Stimulated activated naive CD8-positive, alpha-beta T cell treated with anti-CD3 and anti-CD28 coated beads, Interleukin-15, Interleukin-2, amounts not matched to agents 100 U/mL and 50 U/mL, for 24 hours (primary cell): ENCODE measurements at regions not wholly inside any gene's neighbourhood (a gene's known extent, or its start where the extent isn't known, plus 50 kb on each side); places are given as distances from the start of the nearest gene placed in this dataset.
"Not testable (repeated sequence)": the region's sequence is repeated elsewhere in the genome, so short reads cannot be mapped to it uniquely, and the experiment has no call there.

Source experiments
- ATAC-seq: fragments of 150-1000 bp; cut with Tn5 transposase; one replicate; pipeline ENCODE4 v1.10.0; 2021
- DNase-seq: peaks from one replicate; pipeline ENCODE4 v3.0.0; 2021

DNA sequence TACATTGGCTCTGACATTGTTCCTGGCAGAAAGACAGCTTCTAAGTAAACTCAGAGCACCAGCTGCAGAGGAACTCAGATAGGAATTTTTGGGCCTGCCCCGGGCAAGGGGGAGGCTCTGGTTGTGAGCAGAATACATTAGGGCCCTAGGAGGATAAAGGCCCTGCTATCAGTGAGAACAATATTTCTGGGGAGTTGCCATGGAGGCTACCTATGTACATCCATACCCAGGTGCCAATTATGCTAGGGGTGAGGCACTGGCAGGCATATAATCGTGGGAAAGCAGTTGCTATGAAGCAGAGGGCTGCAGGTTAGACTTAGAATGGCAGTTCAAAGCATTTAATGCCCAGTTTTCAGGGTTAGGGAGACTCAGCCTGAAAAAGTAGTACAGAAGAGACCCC is 273.5 kb upstream of the EDA2R start:
- DNase-seq (no peak), ATAC-seq (no peak)

DNA sequence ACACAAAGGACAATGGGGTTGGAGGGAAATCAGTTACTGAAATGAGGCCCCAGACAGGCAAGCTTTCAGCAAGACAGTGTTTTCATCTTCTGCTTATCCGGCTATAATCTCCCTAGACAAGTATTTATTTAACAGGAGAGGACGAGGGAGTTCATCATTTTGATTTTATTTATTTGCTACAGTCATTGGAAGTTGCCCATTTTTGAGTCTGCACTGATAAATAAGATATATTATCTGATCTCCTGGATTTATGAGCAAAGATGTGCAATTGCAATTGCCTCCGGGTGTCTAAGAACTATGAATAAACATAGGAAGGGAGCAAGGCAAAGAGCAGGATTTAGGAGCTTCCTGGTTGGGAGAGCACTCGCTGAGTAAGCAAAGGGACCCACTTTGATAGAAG is 263.2 kb upstream of the EDA2R start:
- no peak for ATAC-seq
- DNase-seq = no peak

DNA sequence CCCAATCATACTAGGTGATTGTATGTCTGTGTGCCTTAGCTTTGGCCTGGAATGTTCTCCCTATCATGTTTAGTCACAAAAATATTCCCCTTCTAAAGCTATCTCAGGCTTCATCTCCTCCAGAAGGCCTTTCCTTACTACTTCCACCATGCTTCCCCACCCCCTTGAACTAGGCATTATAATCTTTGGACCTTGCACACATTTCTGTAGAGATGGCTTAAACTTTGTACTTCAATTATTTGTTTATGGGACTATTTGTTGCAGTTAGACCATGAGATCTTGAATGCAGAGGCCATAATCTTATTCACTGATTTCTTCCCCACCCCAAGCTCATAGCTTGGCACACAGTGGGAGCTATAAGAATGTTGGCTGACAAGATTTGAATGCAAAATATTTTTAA is 262.0 kb upstream of the EDA2R start:
- no peak for ATAC-seq
- no peak for DNase-seq

GRCh38 chrX:66892004-66892403 is 253.1 kb upstream of the EDA2R start:
- no peak for DNase-seq
- ATAC-seq = no peak

- no peak for ATAC-seq
- DNase-seq = no peak
These were observed 250.5 kb upstream of the EDA2R start for GRCh38 chrX:66889418-66889817.

- DNase-seq = no peak
- no peak for ATAC-seq
These were observed 243.2 kb upstream of the EDA2R start for GRCh38 chrX:66882101-66882500.

- ATAC-seq (no peak), DNase-seq (no peak)
These were observed 237.9 kb upstream of the EDA2R start for GRCh38 chrX:66876776-66877175.

- DNase-seq (no peak), ATAC-seq (no peak)
These were observed 233.9 kb upstream of the EDA2R start for GRCh38 chrX:66872771-66873170.

GRCh38 chrX:66863721-66864120 is 224.8 kb upstream of the EDA2R start:
- DNase-seq (no peak), ATAC-seq (no peak)

- DNase-seq (no peak), ATAC-seq (no peak)
These were observed 194.5 kb upstream of the EDA2R start for GRCh38 chrX:66833426-66833825.

- DNase-seq (no peak), ATAC-seq (no peak)
These were observed 176.3 kb upstream of the EDA2R start for GRCh38 chrX:66815227-66815626.

GRCh38 chrX:66794514-66794913 is 155.6 kb upstream of the EDA2R start:
- not testable (repeated sequence) for ATAC-seq, DNase-seq

GRCh38 chrX:66766318-66766717 is 127.4 kb upstream of the EDA2R start:
- DNase-seq = no peak
- ATAC-seq = no peak

GRCh38 chrX:66760651-66761050 is 121.8 kb upstream of the EDA2R start:
- no peak for ATAC-seq
- no peak for DNase-seq

- no peak for DNase-seq
- no peak for ATAC-seq
These were observed 117.8 kb upstream of the EDA2R start for GRCh38 chrX:66756717-66757116.

GRCh38 chrX:66751136-66751782 is 112.4 kb upstream of the EDA2R start:
- DNase-seq (no peak), ATAC-seq (no peak)

DNA sequence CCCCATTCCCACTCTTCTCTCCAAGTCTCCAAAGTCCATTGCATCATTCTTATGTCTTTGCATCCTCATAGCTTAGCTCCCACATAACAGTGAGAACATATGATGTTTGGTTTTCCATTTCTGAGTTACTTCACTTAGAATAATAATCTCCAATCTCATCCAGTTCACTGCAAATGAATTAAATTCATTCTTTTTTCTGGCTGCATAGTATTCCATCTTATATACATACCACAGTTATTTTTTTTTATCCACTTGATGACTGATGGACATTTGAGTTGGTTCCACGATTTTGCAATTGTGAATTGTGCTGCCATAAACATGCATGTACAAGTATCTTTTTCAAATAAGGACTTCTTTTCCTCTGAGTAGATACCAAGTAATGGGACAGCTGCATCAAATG is 105.6 kb upstream of the EDA2R start:
- DNase-seq, ATAC-seq: not testable (repeated sequence)

DNA sequence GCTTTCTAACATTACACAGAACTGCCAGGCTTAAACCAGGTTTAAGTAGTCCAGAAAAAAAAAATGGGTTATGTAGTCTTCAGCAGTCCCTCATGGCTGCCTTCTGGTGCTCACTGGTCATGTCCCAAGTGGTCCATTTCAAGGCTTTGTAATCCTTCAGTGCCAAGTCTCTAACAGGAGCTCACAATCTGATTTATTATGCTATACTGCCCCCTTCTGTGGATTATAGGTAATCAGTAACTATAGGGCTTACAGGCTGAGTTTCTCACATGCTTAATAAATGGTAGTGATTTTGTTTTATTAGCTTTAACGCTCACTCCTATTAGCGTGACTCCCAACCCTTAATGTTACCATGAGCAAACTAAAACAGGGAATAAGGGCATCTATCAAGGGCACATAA is 92.5 kb upstream of the EDA2R start:
- DNase-seq (no peak), ATAC-seq (no peak)

- DNase-seq = peak; percentile 45
- ATAC-seq = peak; percentile 76
These were observed 90.0 kb upstream of the EDA2R start for GRCh38 chrX:66728818-66729271.

DNA sequence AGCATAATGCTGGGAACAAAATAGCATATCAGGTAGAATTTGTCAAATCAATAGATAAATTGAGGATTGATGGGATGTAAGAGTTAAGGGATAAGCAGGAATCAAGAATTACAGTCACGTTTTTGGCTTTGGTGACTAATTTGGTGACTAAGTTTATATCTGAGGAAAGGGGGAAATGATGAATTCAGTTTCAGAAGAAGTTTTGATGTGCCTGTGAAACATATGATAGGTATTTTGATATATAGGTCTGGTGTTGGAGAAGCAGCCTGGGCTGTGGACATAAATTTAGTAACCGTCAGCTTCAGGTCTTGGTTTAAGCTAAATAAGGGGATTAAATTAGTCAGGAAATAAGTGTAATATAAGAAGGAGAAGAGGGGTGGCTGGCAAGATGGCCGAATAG is 79.0 kb upstream of the EDA2R start:
- no peak for ATAC-seq
- no peak for DNase-seq

- no peak for DNase-seq
- no peak for ATAC-seq
These were observed 59.7 kb upstream of the EDA2R start for GRCh38 chrX:66698273-66699204.

GRCh38 chrX:66692512-66692911 is 53.6 kb upstream of the EDA2R start:
- DNase-seq, ATAC-seq: not testable (repeated sequence)
